Amygdala (tissue), 56 donors: ENCODE measurements at regions not wholly inside any gene's neighbourhood (a gene's known extent, or its start where the extent isn't known, plus 50 kb on each side); places are given as distances from the start of the nearest gene placed in this dataset.
"Not testable (repeated sequence)": the region's sequence is repeated elsewhere in the genome, so short reads cannot be mapped to it uniquely, and the experiment has no call there.

ENCODE experiments used
- DNase-seq, 56 donors: peaks; one replicate each; lab custom pipeline; 2025; lab: John Stamatoyannopoulos, UW

DNA sequence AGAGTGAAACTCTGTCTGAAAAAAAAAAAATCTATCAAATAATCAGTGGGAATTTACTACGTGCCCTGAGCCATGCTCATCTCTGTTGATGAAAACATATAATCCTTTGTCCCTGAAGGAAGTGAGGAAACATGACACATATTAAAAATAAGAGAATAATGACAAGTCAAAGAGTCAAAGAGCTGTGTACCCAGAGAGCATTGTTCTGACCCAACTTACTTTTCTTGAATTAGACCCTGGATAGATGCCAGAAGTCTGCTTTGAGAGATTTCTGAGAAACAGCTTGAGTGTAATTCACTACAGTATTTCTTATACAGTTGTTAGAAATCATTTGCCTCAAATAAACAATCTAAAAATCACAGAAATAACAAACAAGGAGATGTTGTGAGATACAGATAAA, 490.0 kb upstream of the PIK3R1 start:
- DNase-seq: no peak

GRCh38 chr5:67724412-67725135, 491.0 kb upstream of the PIK3R1 start:
- peak in 4 of 56 donors; percentile 3 to 37 (median 8) for DNase-seq

DNA sequence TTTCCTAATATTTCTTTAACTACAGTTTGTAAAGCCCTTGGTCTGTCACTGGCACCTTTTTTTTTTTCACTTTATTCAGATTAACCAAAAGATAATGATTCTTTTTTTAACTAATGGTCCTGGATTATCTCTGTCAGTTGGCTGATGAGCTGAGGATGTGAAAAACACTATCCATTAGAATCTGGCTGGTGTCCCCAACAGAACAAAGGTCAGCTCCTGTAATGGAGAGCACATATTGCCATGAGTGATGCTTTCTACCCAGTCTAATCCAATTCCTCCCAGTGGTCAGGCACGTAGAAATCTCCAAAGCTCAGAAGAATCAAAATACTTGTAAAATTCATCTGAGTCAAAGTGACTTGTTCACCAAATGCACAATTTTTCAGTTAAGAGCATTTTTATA, 491.7 kb upstream of the PIK3R1 start:
- no peak for DNase-seq

- DNase-seq: not testable (repeated sequence)
Measured at GRCh38 chr5:67722582-67722981, 493.0 kb upstream of the PIK3R1 start.

DNA sequence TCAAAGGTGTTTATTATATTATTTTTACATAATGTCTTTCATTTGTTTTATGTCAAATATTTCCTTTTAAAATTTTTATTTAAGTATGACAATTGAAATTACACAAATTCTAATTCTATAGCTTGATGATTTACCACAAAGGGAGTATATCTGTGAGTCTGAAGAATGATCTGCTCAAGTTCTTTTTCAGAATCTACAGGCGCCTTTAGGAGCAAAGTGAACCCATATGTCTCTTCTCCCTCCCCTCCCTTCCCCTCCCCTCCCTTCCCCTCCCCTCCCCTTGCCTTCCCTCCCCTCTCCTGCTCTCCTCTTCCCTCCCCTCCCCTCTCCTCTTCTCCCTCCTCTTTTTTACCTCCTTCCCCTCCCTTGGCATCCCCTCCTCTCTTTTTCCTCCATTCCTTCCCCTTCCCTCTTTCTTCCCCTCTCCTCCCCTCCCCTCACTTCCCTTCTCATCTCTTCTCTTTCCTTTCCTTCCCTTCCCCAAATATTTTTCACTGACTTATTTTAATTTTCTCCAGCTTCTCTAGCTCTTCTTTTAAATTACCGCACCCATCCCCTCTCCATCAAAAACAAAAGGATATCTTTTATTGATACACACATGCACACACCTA, 495.3 kb upstream of the PIK3R1 start:
- DNase-seq: no peak

DNA sequence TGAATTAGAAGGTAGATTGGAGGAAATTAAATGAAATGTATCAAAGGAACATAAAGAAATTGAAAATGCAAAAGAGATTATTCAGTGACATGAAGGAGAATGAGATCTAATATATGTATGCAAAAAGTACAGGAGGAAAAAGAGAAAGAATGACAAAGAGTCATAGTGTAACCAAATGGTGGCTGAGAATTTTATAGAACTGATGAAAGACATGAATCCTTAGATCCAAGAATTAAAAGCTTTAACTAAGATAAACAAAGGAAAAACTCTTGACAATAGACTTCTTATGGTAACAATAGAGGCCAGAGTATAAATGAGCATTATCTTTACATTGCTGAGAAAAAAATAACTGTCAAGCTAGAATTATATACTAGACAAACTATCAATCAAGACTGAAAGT, 505.4 kb upstream of the CD180 start:
- no peak for DNase-seq

GRCh38 chr5:67699560-67699959, 503.0 kb upstream of the CD180 start:
- DNase-seq: no peak

DNA sequence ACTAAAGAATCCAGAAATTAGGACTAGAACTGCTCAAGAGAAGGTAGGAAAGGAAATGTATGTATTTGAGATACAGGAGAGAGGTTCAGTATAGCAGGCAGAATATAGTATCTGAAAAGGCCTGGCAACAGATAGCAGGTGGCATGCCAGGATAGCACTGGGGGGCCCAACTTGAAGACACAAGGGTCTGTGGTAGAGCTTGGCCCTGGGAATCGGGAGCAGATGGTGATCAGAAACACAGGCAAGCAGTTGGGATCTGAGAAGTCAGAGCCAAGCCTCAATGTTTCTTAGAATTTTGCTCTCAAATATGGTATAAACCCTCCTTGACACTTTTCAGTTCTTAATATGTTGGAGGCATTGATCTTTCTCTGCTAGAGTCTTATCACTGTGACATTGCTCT, 499.8 kb upstream of the CD180 start:
- no peak for DNase-seq

DNA sequence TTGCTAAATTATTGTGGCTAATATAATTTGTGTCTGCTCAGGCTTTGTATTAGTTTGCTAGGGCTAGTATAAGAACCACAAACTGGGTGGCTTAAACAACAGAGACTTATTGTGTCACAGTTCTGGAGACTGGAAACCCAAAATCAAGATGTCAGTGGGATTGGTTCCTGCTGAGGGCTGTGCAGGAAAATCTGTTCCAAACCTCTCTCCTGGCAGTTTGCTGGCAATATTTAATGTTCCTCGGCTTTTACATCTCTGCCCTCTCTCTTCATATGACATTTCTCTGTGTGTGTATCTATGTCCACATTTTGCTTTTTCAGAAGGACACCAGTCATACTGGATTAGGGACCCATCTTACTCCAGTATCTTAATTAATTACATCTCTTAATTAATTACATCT, 498.8 kb upstream of the CD180 start:
- DNase-seq: no peak

DNA sequence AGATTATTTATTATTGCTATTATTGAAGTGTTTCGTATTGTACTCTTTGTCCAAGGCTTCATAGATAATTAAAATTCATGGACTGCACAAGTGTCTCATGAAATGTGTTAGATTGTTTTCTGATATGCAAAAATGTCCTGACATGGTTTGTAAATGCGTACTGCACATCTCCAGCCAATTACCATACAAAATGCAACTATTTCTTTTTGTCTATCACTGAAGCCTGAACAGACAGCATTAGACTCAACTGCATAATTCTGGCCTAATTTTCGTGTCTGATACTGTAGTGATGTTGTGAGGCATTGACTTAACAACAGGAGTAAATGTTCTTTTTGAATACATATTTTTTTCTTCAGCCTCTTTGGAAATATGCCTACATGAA, 498.2 kb upstream of the CD180 start:
- DNase-seq: no peak

GRCh38 chr5:67693956-67694809, 497.6 kb upstream of the CD180 start:
- no peak for DNase-seq

DNA sequence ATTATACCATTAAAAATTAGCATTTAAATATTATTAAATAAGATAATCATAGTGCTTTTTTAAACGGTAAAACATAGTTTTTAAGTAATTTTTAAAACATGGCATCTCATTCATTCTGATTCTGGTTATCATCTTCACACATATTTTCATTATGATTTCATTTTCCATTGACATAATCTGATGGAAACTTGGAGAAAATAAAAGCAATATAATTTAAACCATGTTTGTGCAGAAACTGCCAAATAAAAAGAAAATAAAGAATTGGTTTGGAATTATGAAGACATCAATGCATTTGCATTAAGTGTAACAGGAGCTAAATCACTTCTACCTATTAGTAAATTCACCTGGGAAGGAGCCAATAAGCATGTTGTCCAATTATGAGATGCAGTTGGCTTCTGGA, 490.1 kb upstream of the CD180 start:
- no peak for DNase-seq

DNA sequence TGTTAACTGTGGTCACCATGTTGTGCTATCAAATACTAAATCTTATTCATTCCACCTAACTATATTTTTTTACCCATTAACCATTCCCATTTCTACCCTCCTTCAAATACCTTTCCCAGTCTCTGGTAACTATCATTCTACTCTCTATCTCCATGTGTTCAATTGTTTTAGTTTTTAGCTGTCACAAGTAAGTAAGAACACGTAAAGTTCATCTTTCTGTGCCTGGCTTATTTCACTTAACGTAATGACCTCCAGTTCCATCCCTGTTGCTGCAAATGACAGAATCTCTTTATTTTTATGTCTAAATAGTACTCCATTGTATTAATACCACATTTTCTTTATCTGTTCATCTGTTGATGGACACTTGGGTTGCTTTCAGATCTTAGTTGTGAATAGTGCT, 485.1 kb upstream of the CD180 start:
- no peak for DNase-seq

GRCh38 chr5:67680099-67680498, 483.5 kb upstream of the CD180 start:
- no peak for DNase-seq

DNA sequence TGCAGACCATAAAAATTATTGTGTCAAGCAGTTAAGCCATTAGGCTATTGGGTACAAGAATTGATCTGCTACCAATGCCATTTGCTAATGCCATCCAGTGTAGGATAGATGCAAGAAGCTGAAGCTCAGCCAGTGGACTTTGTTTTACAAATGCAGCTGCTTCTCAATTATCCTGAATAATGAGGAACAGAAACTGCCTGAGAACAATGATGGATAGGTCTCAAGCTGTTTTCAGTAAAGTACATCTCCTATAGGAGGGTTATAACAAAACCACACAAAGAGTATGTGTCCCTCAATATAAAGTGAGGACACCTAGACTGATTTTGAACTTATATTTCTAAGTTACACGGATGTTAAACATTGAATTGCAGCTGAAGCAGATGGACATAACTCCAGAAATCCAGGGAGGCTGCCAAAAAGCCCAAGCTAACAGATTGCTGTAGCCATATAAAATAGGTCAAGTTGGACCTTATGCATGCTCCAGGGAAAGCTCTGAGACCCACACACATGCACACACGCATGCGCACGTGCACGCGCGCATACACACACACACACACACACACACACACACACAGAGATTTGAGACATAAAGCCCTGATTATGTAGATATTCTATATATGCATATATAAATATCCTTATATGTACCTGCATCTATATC, 482.7 kb upstream of the CD180 start:
- DNase-seq: no peak

DNA sequence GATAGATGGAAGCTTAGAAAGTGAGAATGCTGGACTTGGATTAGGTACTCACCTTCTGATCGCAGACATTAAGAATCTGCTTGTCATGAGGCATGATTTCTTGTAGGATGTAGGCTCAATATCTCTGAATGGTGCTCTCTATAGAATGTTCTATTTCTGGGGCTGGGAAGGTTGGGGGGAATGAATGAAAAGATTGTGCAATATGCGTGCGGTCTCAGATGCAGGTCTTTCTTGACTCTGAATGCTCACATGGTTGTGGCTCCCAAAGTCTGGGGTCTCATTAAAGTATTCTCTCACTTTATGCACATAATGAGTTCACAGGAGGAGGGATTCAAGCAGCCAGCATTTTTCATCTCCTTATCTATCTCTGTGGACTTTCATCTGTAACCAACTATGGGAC, 482.0 kb upstream of the CD180 start:
- no peak for DNase-seq

- DNase-seq: no peak
Measured at GRCh38 chr5:67677422-67677970, 480.9 kb upstream of the CD180 start.

DNA sequence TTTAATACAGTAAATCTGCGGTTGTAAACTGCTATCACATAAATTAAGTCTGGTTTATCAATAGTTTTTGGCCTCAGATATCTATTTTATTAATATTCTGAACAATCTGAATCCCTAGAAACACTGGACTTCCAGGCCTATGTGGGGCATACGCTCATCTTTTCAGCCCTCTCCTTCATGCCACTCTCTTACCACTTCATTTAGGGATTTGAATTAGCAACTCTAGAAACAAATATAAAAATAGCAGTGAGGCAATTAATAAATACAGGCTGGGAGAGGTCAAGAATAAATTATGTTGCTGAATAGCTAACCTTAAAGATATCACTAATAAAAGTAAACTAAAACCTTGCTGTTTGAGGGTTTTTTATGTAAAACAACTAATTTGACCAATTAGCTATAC, 480.3 kb upstream of the CD180 start:
- DNase-seq: no peak

DNA sequence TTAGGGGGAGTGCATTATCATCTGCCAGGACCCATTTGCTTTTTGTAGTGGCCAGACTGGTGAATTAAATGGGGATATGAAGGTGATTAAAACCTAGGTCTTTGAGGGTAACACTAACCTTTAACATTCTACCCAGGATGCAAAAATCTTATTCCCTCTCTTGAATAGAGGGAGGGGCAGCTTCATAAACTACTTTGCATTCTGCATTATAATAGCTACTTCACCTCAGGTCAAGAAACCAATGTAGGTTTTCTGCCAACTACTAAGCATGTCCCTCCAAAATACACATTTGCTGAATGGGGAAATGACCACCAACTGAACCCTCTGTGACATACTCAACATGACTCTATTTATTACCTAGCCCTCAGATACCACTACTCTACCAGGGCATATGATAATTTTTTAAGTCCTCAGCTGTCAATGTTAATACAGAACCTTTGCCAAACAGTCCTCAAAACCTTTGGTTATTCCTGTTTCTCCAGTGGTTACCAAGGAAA, 477.6 kb upstream of the CD180 start:
- no peak for DNase-seq

- DNase-seq: no peak
Measured at GRCh38 chr5:67673618-67674017, 477.0 kb upstream of the CD180 start.

DNA sequence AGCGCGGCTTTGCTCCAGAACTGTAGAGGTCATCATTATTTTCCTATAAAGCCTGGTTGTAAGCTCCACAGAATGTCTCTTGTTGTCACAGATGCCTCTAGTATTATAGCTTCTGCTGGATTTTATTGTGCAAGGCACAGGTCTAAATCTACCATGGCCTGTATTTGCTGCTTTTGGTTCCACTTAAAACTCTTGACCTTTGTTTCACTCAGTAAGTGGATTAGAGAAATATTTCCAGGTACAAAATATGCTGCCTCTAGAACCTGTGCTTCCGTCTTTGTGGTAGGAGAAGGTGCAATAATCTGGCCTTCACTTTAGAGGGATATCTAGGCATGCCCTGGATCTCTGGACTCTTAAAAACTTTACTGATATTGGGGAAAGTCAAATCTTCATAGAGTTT, 476.6 kb upstream of the CD180 start:
- DNase-seq: no peak
